ENCODE measurements at regions not wholly inside any gene's neighbourhood (a gene's known extent, or its start where the extent isn't known, plus 50 kb on each side); places are given as distances from the start of the nearest gene placed in this dataset.

- H3K4me1 ChIP-seq (ENCODE audit: insufficient read depth), result no peaks in the 10 kb centered on the region
- intact Hi-C loops (cut with DNase I), result no loop called here
- no peak for DNase-seq
- no peaks in the 10 kb centered on the region for H3K36me3 ChIP-seq
- no peak overlapping the region for H3K4me3 ChIP-seq
- H3K27me3 ChIP-seq, result no peaks in the 10 kb centered on the region
- H3K27ac ChIP-seq, result no peak overlapping the region
- no peaks in the 10 kb centered on the region for H3K9me3 ChIP-seq
- TF ChIP-seq EP300 (IDR thresholded peaks at IDR 0.05) (no peak), CTCF (IDR thresholded peaks at IDR 0.05) (no peak), POLR2A (IDR thresholded peaks at IDR 0.05) (no peak)
- 66 to 69% (median 68%) methylated on average over 9 of the region's 9 CpGs for WGBS, 3 donors
Observed at GRCh38 chr2:2466534-2466933, 135.5 kb upstream of the MYT1L start.

GRCh38 chr2:2464643-2465042 lies 133.6 kb upstream of the MYT1L start:
- 68 to 75% (median 73%) methylated on average over 6 of the region's 6 CpGs for WGBS, 3 donors
- TF ChIP-seq CTCF (IDR thresholded peaks at IDR 0.05) (no peak), EP300 (IDR thresholded peaks at IDR 0.05) (no peak), POLR2A (IDR thresholded peaks at IDR 0.05) (no peak)
- Histone ChIP-seq H3K4me1 (ENCODE audit: insufficient read depth) (no peaks in the 10 kb centered on the region), H3K36me3 (no peaks in the 10 kb centered on the region), H3K27me3 (no peaks in the 10 kb centered on the region), H3K9me3 (no peaks in the 10 kb centered on the region), H3K4me3 (no peak overlapping the region), H3K27ac (no peak overlapping the region)
- intact Hi-C loops (cut with DNase I), result no loop called here
- DNase-seq, result no peak

- Histone ChIP-seq H3K9me3 (no peaks in the 10 kb centered on the region), H3K27ac (no peak overlapping the region), H3K4me3 (no peak overlapping the region), H3K27me3 (no peaks in the 10 kb centered on the region), H3K4me1 (ENCODE audit: insufficient read depth) (no peaks in the 10 kb centered on the region), H3K36me3 (no peaks in the 10 kb centered on the region)
- TF ChIP-seq EP300 (IDR thresholded peaks at IDR 0.05), result no peak
- TF ChIP-seq CTCF (IDR thresholded peaks at IDR 0.05), result no peak
- no peak for TF ChIP-seq POLR2A (IDR thresholded peaks at IDR 0.05)
- 5 to 10% (median 10%) methylated on average over 12 of the region's 12 CpGs for WGBS, 3 donors
- intact Hi-C loops (cut with DNase I), result no loop called here
- DNase-seq, result no peak
Observed at GRCh38 chr2:2464094-2464493, 133.0 kb upstream of the MYT1L start.

- DNase-seq, result no peak
- TF ChIP-seq CTCF (IDR thresholded peaks at IDR 0.05) (no peak), EP300 (IDR thresholded peaks at IDR 0.05) (no peak), POLR2A (IDR thresholded peaks at IDR 0.05) (no peak)
- 80 to 86% (median 84%) methylated on average over 7 of the region's 7 CpGs for WGBS, 3 donors
Observed at GRCh38 chr2:2456721-2457120, 125.6 kb upstream of the MYT1L start.

GRCh38 chr2:2455151-2455550 lies 124.1 kb upstream of the MYT1L start:
- Histone ChIP-seq H3K4me1 (ENCODE audit: insufficient read depth) (no peaks in the 10 kb centered on the region), H3K9me3 (no peaks in the 10 kb centered on the region), H3K36me3 (no peaks in the 10 kb centered on the region), H3K27me3 (no peaks in the 10 kb centered on the region), H3K4me3 (no peak overlapping the region), H3K27ac (no peak overlapping the region)
- DNase-seq, result no peak
- intact Hi-C loops (cut with DNase I), result no loop called here
- WGBS, 3 donors, result 83 to 90% (median 87%) methylated on average over 6 of the region's 6 CpGs
- TF ChIP-seq EP300 (IDR thresholded peaks at IDR 0.05) (no peak), CTCF (IDR thresholded peaks at IDR 0.05) (no peak), POLR2A (IDR thresholded peaks at IDR 0.05) (no peak)

More at GRCh38 chr2:2456721-2457120, 125.6 kb upstream of the MYT1L start:
- H3K4me1 ChIP-seq (ENCODE audit: insufficient read depth), result no peaks in the 10 kb centered on the region
- intact Hi-C loops (cut with DNase I), result no loop called here
- H3K4me3 ChIP-seq, result no peak overlapping the region
- H3K27ac ChIP-seq, result no peak overlapping the region
- H3K9me3 ChIP-seq, result no peaks in the 10 kb centered on the region
- no peaks in the 10 kb centered on the region for H3K36me3 ChIP-seq
- H3K27me3 ChIP-seq, result no peaks in the 10 kb centered on the region
